Endothelial cell of hepatic sinusoid (primary cell): ENCODE measurements at regions not wholly inside any gene's neighbourhood (a gene's known extent, or its start where the extent isn't known, plus 50 kb on each side); places are given as distances from the start of the nearest gene placed in this dataset.

Experiments
- in situ Hi-C: cut with HindIII; loops from 2 replicates; pipeline ENCODE4 v1.10.0; 2017; ENCODE audit warnings: low sequenced_read_pairs

- in situ Hi-C loops: no loop called here
Observed at GRCh38 chr13:100870898-100871297, 196.3 kb upstream of the TMTC4 start.

- in situ Hi-C loops: no loop called here
Observed at GRCh38 chr13:100860866-100861265, 186.3 kb upstream of the TMTC4 start.

- in situ Hi-C loops: no loop called here
Observed at GRCh38 chr13:100859861-100860260, 185.3 kb upstream of the TMTC4 start.

GRCh38 chr13:100855151-100855550 lies 180.6 kb upstream of the TMTC4 start:
- in situ Hi-C loops: no loop called here

GRCh38 chr13:100854006-100854405 lies 179.4 kb upstream of the TMTC4 start:
- in situ Hi-C loops: no loop called here

GRCh38 chr13:100853434-100853833 lies 178.8 kb upstream of the TMTC4 start:
- in situ Hi-C loops: no loop called here

- in situ Hi-C loops: no loop called here
Observed at GRCh38 chr13:100852146-100852545, 177.6 kb upstream of the TMTC4 start.

- in situ Hi-C loops: no loop called here
Observed at GRCh38 chr13:100848304-100848703, 173.7 kb upstream of the TMTC4 start.

- in situ Hi-C loops: no loop called here
Observed at GRCh38 chr13:100845128-100845757, 170.6 kb upstream of the TMTC4 start.

- in situ Hi-C loops: no loop called here
Observed at GRCh38 chr13:100842136-100842535, 167.5 kb upstream of the TMTC4 start.

- in situ Hi-C loops: no loop called here
Observed at GRCh38 chr13:100838387-100838786, 163.8 kb upstream of the TMTC4 start.

GRCh38 chr13:100837631-100838030 lies 163.0 kb upstream of the TMTC4 start:
- in situ Hi-C loops: no loop called here

GRCh38 chr13:100836711-100837110 lies 162.1 kb upstream of the TMTC4 start:
- in situ Hi-C loops: no loop called here

- in situ Hi-C loops: no loop called here
Observed at GRCh38 chr13:100835695-100836094, 161.1 kb upstream of the TMTC4 start.

- in situ Hi-C loops: no loop called here
Observed at GRCh38 chr13:100833427-100833826, 158.8 kb upstream of the TMTC4 start.

GRCh38 chr13:100828226-100828625 lies 153.6 kb upstream of the TMTC4 start:
- in situ Hi-C loops: loop anchor here (5.0 kb wide), 1 partner anchor 96 kb away; no protein-coding TSS in a partner anchor

GRCh38 chr13:100827489-100828176 lies 153.0 kb upstream of the TMTC4 start:
- in situ Hi-C loops: loop anchor here (5.0 kb wide), 1 partner anchor 95 kb away; no protein-coding TSS in a partner anchor

- in situ Hi-C loops: loop anchor here (5.0 kb wide), 1 partner anchor 94 kb away; no protein-coding TSS in a partner anchor
Observed at GRCh38 chr13:100826441-100826840, 151.8 kb upstream of the TMTC4 start.

GRCh38 chr13:100825557-100825956 lies 151.0 kb upstream of the TMTC4 start:
- in situ Hi-C loops: loop anchor here (5.0 kb wide), 1 partner anchor 93 kb away; no protein-coding TSS in a partner anchor

- in situ Hi-C loops: no loop called here
Observed at GRCh38 chr13:100824366-100824765, 149.8 kb upstream of the TMTC4 start.

- in situ Hi-C loops: no loop called here
Observed at GRCh38 chr13:100823448-100823847, 148.9 kb upstream of the TMTC4 start.

- in situ Hi-C loops: no loop called here
Observed at GRCh38 chr13:100822871-100823443, 148.4 kb upstream of the TMTC4 start.
